HEK293 (cell line): ENCODE measurements at regions not wholly inside any gene's neighbourhood (a gene's known extent, or its start where the extent isn't known, plus 50 kb on each side); places are given as distances from the start of the nearest gene placed in this dataset.

Experiments
- CTCF ChIA-PET: fragments of 350-600 bp; formaldehyde crosslinking; extraction: SDS; loops from one replicate; lab custom pipeline; 2021; ENCODE audit warnings: antibody characterized with exemption; lab: Yijun Ruan, JAX
- POLR2A ChIA-PET: fragments of 300-600 bp; formaldehyde crosslinking; extraction: SDS; loops from one replicate; lab custom pipeline; 2020; ENCODE audit warnings: antibody characterized with exemption, inconsistent platforms; lab: Yijun Ruan, JAX
- H3K27ac ChIP-seq: fragments of 200-500 bp; sonication (Bioruptor generic); 2 replicates; pipeline ENCODE4 v1.5.1; 2014; ENCODE audit warnings: low read depth, low read length, control low read depth, inconsistent platforms; ENCODE audit errors: extremely low read depth
- H3K36me3 ChIP-seq, 2 experiments: fragments of 200-500 bp in 1 of 2; sonication (Bioruptor generic) in 1 of 2; 1 replicate in 1 of 2; 2 replicates in 1 of 2; pipeline ENCODE4 v1.5.1; 2014 to 2017; ENCODE audit warnings: inconsistent platforms in 2 of 2, low read length in 2 of 2; ENCODE audit not compliant: control insufficient read depth in 2 of 2, insufficient read depth in 1 of 2
- H3K4me1 ChIP-seq: fragments of 200-500 bp; sonication (Bioruptor generic); 2 replicates; pipeline ENCODE4 v1.5.1; 2014; ENCODE audit warnings: mild to moderate bottlenecking, low read length, inconsistent platforms; ENCODE audit not compliant: control insufficient read depth, insufficient read depth
- H3K4me3 ChIP-seq: 2 replicates; pipeline ENCODE4 v1.5.1; 2011; ENCODE audit warnings: low read depth, mild to moderate bottlenecking, control low read depth, low read length, moderate library complexity
- H3K9me3 ChIP-seq: fragments of 200-500 bp; sonication (Bioruptor generic); 2 replicates; pipeline ENCODE4 v1.5.1; 2014; ENCODE audit warnings: low read depth, low read length, inconsistent platforms; ENCODE audit not compliant: control insufficient read depth, insufficient read depth
- IKZF3 ChIP-seq: fragments of 450-650 bp; IDR thresholded peaks from 2 replicates; pipeline ENCODE4 v1.5.0; 2018; ENCODE audit warnings: missing biosample characterization, mild to moderate bottlenecking, missing genetic modification characterization, moderate library complexity
- KLF1 ChIP-seq: fragments of 450-650 bp; formaldehyde crosslinking; IDR thresholded peaks from 2 replicates; pipeline ENCODE4 v1.5.1; 2016; ENCODE audit warnings: missing biosample characterization, missing genetic modification characterization
- MZF1 ChIP-seq: fragments of 450-650 bp; formaldehyde crosslinking; IDR thresholded peaks from 2 replicates; pipeline ENCODE4 v1.5.1; 2017; ENCODE audit warnings: missing biosample characterization, missing genetic modification characterization, borderline replicate concordance
- OSR2 ChIP-seq: fragments of 450-650 bp; formaldehyde crosslinking; IDR thresholded peaks from 2 replicates; pipeline ENCODE4 v1.5.1; 2016; ENCODE audit warnings: missing biosample characterization, missing genetic modification characterization
- PRDM1 ChIP-seq: fragments of 450-650 bp; formaldehyde crosslinking; IDR thresholded peaks from 2 replicates; pipeline ENCODE4; 2016; ENCODE audit warnings: missing biosample characterization, missing genetic modification characterization
- ZNF214 ChIP-seq: fragments of 450-650 bp; formaldehyde crosslinking; IDR thresholded peaks from 2 replicates; pipeline ENCODE4 v1.5.1; 2017; ENCODE audit warnings: missing biosample characterization, mild to moderate bottlenecking, missing genetic modification characterization, borderline replicate concordance
- ZNF585B ChIP-seq: fragments of 450-650 bp; formaldehyde crosslinking; IDR thresholded peaks from 2 replicates; pipeline ENCODE4 v1.5.1; 2016; ENCODE audit warnings: missing biosample characterization, missing genetic modification characterization
- ZNF785 ChIP-seq: fragments of 450-650 bp; formaldehyde crosslinking; IDR thresholded peaks from 2 replicates; pipeline ENCODE4 v1.5.1; 2016; ENCODE audit warnings: missing biosample characterization, missing genetic modification characterization
- ZSCAN30 ChIP-seq: fragments of 450-650 bp; IDR thresholded peaks from 2 replicates; pipeline ENCODE4 v1.5.1; 2018; ENCODE audit warnings: missing biosample characterization, mild to moderate bottlenecking, missing genetic modification characterization, moderate library complexity
- TF ChIP-seq, protein P1 (sequence below): fragments of 450-650 bp; formaldehyde crosslinking; IDR thresholded peaks from 2 replicates; pipeline ENCODE4 v1.5.1; 2017; ENCODE audit warnings: missing biosample characterization, missing genetic modification characterization
- TF ChIP-seq, protein P2 (sequence below): fragments of 450-650 bp; formaldehyde crosslinking; IDR thresholded peaks from 2 replicates; pipeline ENCODE4 v1.5.1; 2016; ENCODE audit warnings: missing biosample characterization, missing genetic modification characterization, borderline replicate concordance
- TF ChIP-seq, protein P3 (sequence below): fragments of 450-650 bp; formaldehyde crosslinking; IDR thresholded peaks from 2 replicates; pipeline ENCODE4 v1.5.1; 2016; ENCODE audit warnings: missing biosample characterization, missing genetic modification characterization
- TF ChIP-seq, protein P4 (sequence below): fragments of 450-650 bp; formaldehyde crosslinking; IDR thresholded peaks from 2 replicates; pipeline ENCODE4 v1.5.1; 2016; ENCODE audit warnings: missing biosample characterization, missing genetic modification characterization
- TF ChIP-seq, protein P5 (sequence below): fragments of 450-650 bp; formaldehyde crosslinking; conservative IDR thresholded peaks from 2 replicates; pipeline ENCODE4 v1.5.1; 2016; ENCODE audit warnings: low read depth, missing biosample characterization, missing genetic modification characterization
- TF ChIP-seq, protein P6 (sequence below): fragments of 450-650 bp; formaldehyde crosslinking; IDR thresholded peaks from 2 replicates; pipeline ENCODE4 v1.5.1; 2016; ENCODE audit warnings: missing biosample characterization, missing genetic modification characterization, low read depth

DNA sequence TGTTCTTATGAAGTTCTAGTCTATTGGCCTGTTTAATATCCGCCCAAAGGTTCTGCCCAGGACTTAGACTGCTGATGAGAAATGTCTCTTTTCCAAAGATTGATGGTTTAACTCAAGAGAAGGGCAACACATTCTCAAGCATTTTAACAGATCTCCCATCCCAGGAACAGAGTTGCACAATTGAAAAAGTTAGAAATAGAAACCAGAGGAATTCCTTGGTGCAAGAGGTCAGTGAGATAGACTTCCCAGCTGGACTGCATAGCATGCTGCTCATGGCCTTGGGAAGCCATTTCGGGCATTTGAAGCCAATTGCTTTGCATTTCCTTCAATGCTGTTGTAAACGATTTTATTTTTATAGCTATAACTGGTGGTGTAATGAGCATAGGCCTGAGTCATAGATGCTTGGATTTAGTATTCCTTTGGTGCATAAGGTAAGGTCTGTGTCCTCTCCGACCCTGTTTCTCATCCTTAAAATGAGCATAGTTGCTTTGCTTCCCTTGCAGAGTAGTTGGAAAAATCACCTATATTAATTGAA, 292.2 kb upstream of the JAG1 start:
- ChIA-PET CTCF (interaction anchor here (0.6 kb wide), 1 partner anchor 167 kb away, joined by 4 read pairs; no protein-coding TSS in a partner anchor), POLR2A (no interaction called here)
- no peak overlapping the region for H3K27ac ChIP-seq
- no peaks in the 10 kb centered on the region for H3K36me3 ChIP-seq
- TF ChIP-seq, protein P1, sequence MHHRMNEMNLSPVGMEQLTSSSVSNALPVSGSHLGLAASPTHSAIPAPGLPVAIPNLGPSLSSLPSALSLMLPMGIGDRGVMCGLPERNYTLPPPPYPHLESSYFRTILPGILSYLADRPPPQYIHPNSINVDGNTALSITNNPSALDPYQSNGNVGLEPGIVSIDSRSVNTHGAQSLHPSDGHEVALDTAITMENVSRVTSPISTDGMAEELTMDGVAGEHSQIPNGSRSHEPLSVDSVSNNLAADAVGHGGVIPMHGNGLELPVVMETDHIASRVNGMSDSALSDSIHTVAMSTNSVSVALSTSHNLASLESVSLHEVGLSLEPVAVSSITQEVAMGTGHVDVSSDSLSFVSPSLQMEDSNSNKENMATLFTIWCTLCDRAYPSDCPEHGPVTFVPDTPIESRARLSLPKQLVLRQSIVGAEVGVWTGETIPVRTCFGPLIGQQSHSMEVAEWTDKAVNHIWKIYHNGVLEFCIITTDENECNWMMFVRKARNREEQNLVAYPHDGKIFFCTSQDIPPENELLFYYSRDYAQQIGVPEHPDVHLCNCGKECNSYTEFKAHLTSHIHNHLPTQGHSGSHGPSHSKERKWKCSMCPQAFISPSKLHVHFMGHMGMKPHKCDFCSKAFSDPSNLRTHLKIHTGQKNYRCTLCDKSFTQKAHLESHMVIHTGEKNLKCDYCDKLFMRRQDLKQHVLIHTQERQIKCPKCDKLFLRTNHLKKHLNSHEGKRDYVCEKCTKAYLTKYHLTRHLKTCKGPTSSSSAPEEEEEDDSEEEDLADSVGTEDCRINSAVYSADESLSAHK: no peak
- no peak for TF ChIP-seq MZF1 (tag by site-specific recombination)
- TF ChIP-seq, protein P2, sequence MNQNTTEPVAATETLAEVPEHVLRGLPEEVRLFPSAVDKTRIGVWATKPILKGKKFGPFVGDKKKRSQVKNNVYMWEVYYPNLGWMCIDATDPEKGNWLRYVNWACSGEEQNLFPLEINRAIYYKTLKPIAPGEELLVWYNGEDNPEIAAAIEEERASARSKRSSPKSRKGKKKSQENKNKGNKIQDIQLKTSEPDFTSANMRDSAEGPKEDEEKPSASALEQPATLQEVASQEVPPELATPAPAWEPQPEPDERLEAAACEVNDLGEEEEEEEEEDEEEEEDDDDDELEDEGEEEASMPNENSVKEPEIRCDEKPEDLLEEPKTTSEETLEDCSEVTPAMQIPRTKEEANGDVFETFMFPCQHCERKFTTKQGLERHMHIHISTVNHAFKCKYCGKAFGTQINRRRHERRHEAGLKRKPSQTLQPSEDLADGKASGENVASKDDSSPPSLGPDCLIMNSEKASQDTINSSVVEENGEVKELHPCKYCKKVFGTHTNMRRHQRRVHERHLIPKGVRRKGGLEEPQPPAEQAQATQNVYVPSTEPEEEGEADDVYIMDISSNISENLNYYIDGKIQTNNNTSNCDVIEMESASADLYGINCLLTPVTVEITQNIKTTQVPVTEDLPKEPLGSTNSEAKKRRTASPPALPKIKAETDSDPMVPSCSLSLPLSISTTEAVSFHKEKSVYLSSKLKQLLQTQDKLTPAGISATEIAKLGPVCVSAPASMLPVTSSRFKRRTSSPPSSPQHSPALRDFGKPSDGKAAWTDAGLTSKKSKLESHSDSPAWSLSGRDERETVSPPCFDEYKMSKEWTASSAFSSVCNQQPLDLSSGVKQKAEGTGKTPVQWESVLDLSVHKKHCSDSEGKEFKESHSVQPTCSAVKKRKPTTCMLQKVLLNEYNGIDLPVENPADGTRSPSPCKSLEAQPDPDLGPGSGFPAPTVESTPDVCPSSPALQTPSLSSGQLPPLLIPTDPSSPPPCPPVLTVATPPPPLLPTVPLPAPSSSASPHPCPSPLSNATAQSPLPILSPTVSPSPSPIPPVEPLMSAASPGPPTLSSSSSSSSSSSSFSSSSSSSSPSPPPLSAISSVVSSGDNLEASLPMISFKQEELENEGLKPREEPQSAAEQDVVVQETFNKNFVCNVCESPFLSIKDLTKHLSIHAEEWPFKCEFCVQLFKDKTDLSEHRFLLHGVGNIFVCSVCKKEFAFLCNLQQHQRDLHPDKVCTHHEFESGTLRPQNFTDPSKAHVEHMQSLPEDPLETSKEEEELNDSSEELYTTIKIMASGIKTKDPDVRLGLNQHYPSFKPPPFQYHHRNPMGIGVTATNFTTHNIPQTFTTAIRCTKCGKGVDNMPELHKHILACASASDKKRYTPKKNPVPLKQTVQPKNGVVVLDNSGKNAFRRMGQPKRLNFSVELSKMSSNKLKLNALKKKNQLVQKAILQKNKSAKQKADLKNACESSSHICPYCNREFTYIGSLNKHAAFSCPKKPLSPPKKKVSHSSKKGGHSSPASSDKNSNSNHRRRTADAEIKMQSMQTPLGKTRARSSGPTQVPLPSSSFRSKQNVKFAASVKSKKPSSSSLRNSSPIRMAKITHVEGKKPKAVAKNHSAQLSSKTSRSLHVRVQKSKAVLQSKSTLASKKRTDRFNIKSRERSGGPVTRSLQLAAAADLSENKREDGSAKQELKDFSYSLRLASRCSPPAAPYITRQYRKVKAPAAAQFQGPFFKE (tag by site-specific recombination): no peak
- no peak for TF ChIP-seq PRDM1 (tag by site-specific recombination)
- TF ChIP-seq IKZF3: no peak
- no peak for TF ChIP-seq OSR2
- TF ChIP-seq, protein P3, sequence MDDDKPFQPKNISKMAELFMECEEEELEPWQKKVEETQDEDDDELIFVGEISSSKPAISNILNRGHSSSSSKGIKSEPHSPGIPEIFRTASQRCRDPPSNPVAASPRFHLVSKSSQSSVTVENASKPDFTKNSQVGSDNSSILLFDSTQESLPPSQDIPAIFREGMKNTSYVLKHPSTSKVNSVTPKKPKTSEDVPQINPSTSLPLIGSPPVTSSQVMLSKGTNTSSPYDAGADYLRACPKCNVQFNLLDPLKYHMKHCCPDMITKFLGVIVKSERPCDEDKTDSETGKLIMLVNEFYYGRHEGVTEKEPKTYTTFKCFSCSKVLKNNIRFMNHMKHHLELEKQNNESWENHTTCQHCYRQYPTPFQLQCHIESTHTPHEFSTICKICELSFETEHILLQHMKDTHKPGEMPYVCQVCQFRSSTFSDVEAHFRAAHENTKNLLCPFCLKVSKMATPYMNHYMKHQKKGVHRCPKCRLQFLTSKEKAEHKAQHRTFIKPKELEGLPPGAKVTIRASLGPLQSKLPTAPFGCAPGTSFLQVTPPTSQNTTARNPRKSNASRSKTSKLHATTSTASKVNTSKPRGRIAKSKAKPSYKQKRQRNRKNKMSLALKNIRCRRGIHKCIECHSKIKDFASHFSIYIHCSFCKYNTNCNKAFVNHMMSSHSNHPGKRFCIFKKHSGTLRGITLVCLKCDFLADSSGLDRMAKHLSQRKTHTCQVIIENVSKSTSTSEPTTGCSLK (tag by site-specific recombination): no peak
- TF ChIP-seq ZNF785 (tag by site-specific recombination): no peak
- TF ChIP-seq, protein P4, sequence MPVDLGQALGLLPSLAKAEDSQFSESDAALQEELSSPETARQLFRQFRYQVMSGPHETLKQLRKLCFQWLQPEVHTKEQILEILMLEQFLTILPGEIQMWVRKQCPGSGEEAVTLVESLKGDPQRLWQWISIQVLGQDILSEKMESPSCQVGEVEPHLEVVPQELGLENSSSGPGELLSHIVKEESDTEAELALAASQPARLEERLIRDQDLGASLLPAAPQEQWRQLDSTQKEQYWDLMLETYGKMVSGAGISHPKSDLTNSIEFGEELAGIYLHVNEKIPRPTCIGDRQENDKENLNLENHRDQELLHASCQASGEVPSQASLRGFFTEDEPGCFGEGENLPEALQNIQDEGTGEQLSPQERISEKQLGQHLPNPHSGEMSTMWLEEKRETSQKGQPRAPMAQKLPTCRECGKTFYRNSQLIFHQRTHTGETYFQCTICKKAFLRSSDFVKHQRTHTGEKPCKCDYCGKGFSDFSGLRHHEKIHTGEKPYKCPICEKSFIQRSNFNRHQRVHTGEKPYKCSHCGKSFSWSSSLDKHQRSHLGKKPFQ: no peak
- no peak for TF ChIP-seq ZSCAN30 (tag by site-specific recombination)
- TF ChIP-seq, protein P5, sequence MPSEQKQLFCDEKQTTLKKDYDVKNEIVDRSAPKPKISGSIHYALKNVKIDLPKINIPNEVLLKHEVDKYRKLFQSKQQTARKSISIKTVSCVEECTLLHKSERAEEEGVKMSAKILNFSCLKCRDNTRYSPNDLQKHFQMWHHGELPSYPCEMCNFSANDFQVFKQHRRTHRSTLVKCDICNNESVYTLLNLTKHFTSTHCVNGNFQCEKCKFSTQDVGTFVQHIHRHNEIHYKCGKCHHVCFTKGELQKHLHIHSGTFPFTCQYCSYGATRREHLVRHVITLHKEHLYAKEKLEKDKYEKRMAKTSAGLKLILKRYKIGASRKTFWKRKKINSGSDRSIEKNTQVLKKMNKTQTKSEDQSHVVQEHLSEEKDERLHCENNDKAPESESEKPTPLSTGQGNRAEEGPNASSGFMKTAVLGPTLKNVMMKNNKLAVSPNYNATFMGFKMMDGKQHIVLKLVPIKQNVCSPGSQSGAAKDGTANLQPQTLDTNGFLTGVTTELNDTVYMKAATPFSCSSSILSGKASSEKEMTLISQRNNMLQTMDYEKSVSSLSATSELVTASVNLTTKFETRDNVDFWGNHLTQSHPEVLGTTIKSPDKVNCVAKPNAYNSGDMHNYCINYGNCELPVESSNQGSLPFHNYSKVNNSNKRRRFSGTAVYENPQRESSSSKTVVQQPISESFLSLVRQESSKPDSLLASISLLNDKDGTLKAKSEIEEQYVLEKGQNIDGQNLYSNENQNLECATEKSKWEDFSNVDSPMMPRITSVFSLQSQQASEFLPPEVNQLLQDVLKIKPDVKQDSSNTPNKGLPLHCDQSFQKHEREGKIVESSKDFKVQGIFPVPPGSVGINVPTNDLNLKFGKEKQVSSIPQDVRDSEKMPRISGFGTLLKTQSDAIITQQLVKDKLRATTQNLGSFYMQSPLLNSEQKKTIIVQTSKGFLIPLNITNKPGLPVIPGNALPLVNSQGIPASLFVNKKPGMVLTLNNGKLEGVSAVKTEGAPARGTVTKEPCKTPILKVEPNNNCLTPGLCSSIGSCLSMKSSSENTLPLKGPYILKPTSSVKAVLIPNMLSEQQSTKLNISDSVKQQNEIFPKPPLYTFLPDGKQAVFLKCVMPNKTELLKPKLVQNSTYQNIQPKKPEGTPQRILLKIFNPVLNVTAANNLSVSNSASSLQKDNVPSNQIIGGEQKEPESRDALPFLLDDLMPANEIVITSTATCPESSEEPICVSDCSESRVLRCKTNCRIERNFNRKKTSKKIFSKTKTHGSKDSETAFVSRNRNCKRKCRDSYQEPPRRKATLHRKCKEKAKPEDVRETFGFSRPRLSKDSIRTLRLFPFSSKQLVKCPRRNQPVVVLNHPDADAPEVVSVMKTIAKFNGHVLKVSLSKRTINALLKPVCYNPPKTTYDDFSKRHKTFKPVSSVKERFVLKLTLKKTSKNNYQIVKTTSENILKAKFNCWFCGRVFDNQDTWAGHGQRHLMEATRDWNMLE (tag by site-specific recombination): no peak
- TF ChIP-seq KLF1 (tag by site-specific recombination): no peak
- no peak for TF ChIP-seq ZNF214 (tag by site-specific recombination)
- TF ChIP-seq ZNF585B: no peak
- TF ChIP-seq, protein P6, sequence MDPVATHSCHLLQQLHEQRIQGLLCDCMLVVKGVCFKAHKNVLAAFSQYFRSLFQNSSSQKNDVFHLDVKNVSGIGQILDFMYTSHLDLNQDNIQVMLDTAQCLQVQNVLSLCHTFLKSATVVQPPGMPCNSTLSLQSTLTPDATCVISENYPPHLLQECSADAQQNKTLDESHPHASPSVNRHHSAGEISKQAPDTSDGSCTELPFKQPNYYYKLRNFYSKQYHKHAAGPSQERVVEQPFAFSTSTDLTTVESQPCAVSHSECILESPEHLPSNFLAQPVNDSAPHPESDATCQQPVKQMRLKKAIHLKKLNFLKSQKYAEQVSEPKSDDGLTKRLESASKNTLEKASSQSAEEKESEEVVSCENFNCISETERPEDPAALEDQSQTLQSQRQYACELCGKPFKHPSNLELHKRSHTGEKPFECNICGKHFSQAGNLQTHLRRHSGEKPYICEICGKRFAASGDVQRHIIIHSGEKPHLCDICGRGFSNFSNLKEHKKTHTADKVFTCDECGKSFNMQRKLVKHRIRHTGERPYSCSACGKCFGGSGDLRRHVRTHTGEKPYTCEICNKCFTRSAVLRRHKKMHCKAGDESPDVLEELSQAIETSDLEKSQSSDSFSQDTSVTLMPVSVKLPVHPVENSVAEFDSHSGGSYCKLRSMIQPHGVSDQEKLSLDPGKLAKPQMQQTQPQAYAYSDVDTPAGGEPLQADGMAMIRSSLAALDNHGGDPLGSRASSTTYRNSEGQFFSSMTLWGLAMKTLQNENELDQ (tag by site-specific recombination): no peak
- peaks cover 12% of the 10 kb centered on the region for H3K4me1 ChIP-seq
- no peak overlapping the region for H3K4me3 ChIP-seq
- no peaks in the 10 kb centered on the region for H3K9me3 ChIP-seq
